Retinal pigment epithelial cell (primary cell): ENCODE measurements at regions not wholly inside any gene's neighbourhood (a gene's known extent, or its start where the extent isn't known, plus 50 kb on each side); places are given as distances from the start of the nearest gene placed in this dataset.

Source experiments
- DNase-seq: peaks from one replicate; pipeline ENCODE4 v3.0.0-alpha.2; 2010; ENCODE audit warnings: low read depth
- H3K4me3 ChIP-seq: 2 replicates; pipeline ENCODE4 v1.5.1; 2011; ENCODE audit warnings: mild to moderate bottlenecking, low read length, control low read depth, moderate library complexity
- CTCF ChIP-seq: conservative IDR thresholded peaks from 2 replicates; pipeline ENCODE4 v1.5.1; 2011; ENCODE audit warnings: low read depth, low read length, control low read depth, inconsistent platforms

GRCh38 chr5:87836696-87837095 is 424.0 kb upstream of the CCNH start:
- no peak for TF ChIP-seq CTCF

GRCh38 chr5:87831499-87831898 is 418.8 kb upstream of the CCNH start:
- H3K4me3 ChIP-seq, result no peak overlapping the region
- DNase-seq, result no peak
- TF ChIP-seq CTCF, result no peak

More at GRCh38 chr5:87836696-87837095, 424.0 kb upstream of the CCNH start:
- no peak overlapping the region for H3K4me3 ChIP-seq
- no peak for DNase-seq

GRCh38 chr5:87829217-87829551 is 416.5 kb upstream of the CCNH start:
- no peak for DNase-seq

GRCh38 chr5:87828545-87829216 is 416.0 kb upstream of the CCNH start:
- TF ChIP-seq CTCF, result no peak
- DNase-seq, result no peak
- H3K4me3 ChIP-seq, result no peak overlapping the region

More at GRCh38 chr5:87829217-87829551, 416.5 kb upstream of the CCNH start:
- H3K4me3 ChIP-seq, result no peak overlapping the region
- no peak for TF ChIP-seq CTCF

GRCh38 chr5:87827539-87827938 is 414.8 kb upstream of the CCNH start:
- DNase-seq, result no peak
- no peak for TF ChIP-seq CTCF
- no peak overlapping the region for H3K4me3 ChIP-seq

GRCh38 chr5:87826507-87826906 is 413.8 kb upstream of the CCNH start:
- H3K4me3 ChIP-seq, result no peak overlapping the region
- TF ChIP-seq CTCF, result no peak
- DNase-seq, result no peak

GRCh38 chr5:87825583-87825982 is 412.9 kb upstream of the CCNH start:
- no peak for TF ChIP-seq CTCF
- DNase-seq, result no peak
- no peak overlapping the region for H3K4me3 ChIP-seq
